HPDE6-E6E7 (cell line): ENCODE measurements at regions not wholly inside any gene's neighbourhood (a gene's known extent, or its start where the extent isn't known, plus 50 kb on each side); places are given as distances from the start of the nearest gene placed in this dataset.
"Not testable (repeated sequence)": the region's sequence is repeated elsewhere in the genome, so short reads cannot be mapped to it uniquely, and the experiment has no call there.

Experiments used
- DNase-seq: peaks from one replicate; pipeline ENCODE4 v3.0.0; 2011; ENCODE audit warnings: missing footprints; ENCODE audit errors: extremely low spot score

DNA sequence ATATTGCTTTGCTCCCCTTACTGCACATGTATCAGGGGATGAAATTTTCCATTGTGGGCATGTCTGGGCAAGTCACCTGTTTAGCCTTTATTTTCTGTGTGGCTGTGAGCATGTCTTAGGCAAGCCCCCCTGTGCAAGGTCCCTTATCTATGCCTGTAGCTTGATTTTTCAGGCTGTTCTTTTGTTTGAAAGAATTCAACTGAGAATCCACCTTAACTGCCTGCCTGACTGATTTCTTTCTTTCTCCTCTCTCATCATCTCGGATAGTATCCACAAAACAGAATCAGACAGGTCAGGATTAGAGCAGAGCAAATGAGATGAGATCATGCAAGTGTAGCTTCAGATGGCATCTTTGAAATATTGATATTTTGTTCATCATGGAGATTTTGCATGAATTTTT, 1147.5 kb upstream of the ACVR2A start:
- no peak for DNase-seq

DNA sequence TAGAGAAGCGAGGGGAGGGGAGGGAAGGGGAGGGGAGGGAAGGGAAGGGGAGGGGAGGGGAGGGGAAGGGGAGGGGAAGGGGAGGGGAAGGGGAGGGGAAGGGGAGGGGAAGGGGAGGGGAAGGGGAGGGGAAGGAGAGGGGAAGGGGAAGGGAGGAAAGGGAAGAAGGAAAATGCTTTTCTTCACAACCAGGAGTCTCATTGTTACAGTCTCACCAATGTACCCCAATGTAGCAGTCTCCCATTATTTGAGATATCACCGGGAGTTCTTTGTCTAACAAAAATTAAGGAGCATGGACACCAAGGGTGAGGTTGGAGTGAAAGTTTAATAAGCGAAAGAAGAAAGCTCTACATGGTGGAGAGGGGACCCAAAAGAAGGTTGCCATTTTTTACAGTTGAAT, 1148.0 kb upstream of the ACVR2A start:
- DNase-seq, result not testable (repeated sequence)

DNA sequence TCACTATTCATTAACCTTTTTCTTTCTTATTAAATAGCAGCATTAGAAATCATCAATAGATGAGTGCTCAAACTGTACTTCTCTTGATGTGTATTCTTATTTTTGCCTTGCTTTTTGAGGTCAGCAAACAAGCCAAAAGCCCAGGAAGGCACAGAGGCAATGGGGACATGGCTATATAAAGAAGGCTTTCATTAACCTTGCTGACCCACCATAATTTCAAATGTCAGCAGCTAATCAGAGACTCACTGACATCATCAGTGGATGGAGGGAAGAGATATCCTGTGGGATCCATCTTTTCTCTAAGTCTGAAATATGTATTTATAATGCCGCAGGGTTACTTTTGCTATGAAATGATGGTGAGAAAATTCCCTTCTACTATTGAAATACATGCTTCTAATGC, 1162.8 kb upstream of the ACVR2A start:
- DNase-seq, result no peak

DNA sequence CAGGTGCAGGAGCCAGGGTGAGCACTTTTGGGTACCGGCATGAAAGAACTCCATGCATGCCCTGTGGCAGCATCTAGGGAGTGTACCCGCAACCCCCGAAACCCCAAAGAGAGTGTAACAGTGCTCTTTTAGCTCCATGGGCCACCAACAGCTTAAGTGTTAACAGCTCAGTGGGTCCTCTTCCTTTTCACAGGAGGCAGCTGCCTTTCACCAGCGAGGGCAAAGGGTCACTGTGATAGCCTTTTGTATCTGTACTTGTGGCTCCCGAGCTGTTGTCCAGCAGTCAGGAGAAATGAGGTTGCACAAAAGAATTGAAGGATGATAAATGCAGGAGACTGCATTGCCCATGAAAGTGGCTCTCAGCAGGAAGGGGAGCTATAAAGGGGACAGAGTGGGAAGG, 1166.3 kb upstream of the ACVR2A start:
- DNase-seq, result no peak

DNA sequence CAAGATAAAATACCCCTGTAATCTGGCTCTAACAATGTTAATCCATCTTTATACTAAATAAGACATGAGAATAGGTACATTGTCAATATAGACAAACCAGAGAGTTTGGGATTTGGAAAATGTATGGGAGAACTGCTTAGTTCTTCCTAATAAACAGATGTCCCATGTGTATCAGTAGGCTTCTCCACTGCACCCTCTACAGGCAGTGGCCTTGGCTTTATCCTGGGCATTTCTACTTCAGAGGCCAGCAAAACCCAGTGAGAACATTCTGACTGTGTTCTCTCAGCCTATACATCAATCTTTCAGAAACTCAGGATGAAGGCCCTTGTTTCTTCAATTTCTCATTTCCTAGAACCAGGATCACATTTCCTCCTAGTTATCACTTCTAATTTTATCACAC, 1167.5 kb upstream of the ACVR2A start:
- DNase-seq, result no peak

DNA sequence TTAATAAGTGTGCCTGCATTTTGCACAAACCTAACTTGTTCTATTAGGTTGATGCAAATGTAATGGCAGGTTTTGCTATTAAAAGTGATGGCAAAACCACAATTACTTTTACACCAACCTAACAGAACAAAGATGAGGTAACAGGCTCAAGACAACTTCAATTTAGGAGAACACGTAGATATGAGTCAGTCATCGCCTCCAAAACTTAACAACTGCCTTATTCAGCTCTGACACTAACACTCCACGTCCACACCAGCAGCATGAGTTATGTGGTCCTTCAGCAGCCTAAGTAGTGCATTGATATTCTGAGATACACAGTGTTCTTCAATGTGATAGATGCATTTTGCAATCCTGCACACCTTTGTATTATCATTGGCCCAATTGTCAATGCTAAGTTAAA, 1175.1 kb upstream of the ACVR2A start:
- no peak for DNase-seq

DNA sequence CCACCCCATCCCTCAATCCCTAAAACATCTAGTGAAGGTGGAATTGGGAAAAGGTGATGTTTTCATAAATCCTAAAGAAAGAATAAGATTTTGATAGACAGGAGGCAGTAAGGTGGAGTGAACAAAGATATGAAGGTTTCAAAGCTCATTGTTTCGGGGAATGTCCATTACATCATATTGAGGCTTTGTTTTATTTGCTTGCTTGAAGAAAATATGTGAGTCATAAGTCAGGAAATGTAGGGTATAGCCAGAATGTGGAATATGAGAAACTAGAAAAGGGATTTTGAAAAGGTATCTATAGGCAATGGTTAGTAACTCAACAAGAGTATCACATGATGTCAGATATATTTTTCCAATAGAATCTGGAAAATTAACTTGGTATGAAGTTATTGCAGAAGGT, 1178.5 kb upstream of the ACVR2A start:
- peak; percentile 7 for DNase-seq

DNA sequence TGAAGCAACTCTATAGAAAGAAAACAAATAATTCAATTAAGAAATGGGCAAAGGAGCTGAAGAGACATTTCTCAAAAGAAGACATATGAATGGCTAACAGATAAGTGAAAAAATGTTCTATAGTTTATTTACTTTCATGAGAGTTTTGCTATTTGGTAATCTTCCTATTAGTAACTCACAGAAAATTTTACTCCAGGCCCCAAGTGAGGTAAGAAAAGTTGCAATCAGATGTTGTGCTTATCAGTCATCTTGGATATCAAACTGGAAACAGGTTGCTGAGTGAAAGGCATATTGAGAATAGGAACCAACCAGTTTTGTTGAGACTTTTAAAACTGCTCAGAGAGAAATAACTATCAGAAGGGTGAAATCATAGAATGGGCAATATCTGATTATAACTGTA, 1179.0 kb upstream of the ACVR2A start:
- no peak for DNase-seq

DNA sequence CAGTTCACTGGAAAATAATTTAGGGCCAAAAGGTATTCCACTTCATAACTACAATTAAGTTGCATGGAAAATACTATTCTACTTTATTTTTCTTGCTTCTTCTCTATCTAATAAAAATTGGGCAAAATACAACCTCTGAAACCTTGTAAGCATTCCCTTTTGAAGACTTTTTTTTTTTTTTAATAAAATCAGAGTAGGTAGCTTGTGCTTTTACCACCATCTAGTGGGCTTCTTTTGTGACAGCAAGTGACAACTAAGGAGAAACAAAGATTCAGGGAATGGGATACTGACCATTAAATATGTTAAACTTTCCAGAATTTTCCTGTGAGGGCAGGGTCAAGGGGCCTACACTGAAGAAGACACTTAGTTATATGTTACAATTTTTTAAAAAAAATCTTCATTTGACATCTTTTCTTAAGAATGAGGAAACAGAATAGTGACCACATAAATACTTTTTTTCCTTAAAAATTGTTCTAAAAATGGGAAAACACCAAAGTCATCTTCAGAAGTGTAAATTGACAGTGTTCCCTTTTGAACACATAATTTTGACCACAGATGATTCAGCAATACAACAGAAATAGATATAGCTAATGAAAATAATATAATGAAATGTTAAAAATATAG, 1183.2 kb upstream of the ACVR2A start:
- DNase-seq, result peak; percentile 1

DNA sequence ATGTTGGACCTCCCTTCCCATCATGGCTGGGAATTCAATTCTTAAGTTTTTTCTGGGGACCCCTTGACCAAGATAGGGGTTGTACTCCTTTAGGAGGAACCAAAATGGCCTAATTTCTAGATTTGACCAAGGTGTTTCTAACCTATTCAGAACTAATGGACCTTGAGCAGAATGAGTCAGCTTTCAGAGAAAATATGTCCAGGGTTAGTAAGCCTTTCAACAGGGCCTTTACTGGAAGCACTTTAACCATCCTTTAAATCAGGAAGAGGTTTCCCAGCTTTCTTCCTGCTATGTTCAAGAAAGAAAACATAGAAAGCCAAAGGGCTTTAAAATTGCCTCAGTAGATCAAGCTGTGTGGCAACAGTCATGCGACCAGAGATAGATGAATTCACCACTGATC, 1184.9 kb upstream of the ACVR2A start:
- DNase-seq, result no peak

DNA sequence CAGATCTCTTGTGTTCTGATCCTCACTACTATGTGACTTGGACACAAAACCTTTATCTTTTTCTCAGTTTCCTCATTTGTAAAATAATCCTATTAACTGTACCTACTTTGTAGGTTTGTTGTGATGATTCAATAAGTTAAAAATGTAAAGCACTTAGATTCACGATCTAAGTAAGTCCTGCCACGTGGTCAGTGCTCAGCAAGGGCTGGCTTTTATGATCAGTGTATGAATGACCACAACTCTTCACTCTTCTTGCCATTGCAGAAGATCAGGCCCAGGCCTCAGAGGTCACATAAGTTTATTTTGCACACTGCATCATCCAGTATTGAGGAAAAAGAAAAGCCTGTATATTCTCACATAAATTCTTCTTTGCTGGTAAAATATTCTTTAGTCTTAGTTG, 1192.5 kb upstream of the ACVR2A start:
- DNase-seq, result no peak

DNA sequence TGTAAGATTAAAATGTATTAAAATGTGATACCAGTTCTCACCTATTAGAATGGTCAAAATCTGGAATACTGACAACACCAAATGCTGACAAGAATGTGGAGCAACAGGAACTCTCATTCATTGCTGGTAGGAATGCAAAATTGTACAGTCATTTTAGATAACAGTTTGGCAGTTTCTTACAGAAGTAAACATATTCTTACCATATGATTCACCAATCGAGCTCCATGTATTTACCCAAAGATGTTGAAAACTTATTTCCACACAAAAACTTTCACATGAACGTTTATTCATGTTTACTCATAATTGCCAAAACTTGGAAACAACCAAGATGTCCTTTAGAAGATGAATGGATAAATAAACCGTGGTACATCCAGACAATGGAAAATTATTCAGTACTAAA, 1193.5 kb upstream of the ACVR2A start:
- DNase-seq, result no peak

DNA sequence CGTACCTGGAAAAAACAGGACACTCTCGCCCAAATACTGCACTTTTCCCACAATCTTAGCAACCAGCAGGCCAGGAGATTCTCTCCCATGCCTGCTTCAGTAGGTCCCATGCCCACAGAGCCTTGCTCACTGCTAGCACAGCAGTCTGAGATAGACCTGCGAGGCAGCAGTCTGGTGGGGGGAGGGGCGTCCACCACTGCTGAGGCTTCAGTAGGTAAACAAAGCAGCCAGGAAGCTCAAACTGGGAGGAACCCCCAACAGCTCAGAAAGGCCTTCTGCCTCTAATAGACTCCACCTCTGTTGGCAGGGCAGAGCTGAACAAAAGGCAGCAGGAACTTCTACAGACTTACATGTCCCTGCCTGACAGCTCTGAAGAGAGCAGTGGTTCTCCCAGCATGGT, 1202.8 kb upstream of the ACVR2A start:
- no peak for DNase-seq

DNA sequence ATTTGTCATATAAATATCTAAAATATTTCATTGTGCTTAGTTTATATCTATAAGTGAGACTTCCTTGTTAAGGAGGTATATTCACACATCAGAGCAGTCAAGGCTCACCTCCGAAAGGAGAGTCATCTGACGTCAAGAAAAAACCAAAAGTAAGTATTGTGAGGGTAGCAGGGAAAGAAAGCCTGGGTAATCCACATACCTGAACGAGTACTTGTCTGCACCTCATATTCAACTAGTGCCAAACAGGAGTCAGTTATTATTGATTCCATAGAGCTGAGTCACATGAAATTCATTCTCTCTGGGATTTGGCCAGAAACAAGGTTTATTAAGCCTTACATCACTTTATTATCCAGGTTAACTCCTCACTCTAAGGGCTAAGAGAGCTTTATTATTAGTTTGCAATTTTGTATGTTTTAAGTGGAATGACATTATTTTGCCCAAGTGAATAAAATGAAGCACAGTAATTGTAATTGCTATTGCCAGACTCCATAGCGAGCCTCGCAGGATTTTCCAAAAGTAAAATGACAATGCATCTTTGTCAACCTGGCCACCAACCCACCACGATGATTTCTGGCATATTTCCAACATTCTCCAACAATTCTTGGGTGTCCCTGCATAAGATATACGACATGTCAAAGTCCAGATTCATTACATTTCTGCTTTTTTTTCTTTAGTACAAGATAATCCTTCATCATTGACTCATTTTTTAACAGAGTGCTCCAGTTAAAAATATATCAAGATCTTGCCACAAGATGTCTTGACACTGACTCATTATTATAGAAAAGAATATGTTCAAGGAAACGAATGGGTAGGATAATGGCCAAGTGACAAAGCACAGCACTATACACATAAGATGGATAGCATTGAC, 1210.4 kb upstream of the ACVR2A start:
- DNase-seq, result peak; percentile 80

DNA sequence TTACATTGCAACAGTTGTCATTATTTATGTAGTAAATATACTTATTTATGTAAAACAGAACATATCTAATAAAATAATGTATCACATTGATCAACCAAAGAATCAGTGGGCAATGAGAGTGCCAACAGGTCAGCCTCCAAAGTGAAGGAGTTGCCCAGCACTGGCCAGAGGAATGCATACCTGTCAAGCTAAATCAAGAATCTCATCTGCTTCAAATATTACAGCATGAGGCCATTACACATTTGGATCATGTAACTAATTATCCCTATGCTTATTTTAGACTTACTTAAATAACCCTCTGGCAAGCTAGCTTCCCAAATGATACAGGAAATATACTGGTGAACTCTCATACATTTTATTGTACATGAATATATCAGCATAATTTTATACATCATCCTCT, 1211.7 kb upstream of the ACVR2A start:
- no peak for DNase-seq

DNA sequence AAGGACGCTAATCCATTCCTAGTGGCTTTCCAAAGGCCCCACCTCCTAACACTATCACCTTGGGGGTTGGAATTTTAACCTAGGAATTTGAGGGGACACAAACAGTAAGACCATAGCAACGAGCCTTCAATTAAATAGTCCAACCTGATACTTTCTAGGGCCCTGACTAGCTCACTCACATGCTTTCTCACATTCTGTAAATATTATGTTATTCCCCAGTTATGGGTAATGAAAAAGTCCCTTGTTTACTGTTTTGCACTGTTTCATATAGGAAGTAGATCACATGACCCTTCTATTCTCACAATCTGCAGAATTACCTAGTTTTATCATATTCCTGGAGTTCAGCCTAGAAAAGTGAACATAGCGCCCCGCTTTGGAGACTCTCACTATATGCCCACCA, 1212.1 kb upstream of the ACVR2A start:
- DNase-seq, result no peak

DNA sequence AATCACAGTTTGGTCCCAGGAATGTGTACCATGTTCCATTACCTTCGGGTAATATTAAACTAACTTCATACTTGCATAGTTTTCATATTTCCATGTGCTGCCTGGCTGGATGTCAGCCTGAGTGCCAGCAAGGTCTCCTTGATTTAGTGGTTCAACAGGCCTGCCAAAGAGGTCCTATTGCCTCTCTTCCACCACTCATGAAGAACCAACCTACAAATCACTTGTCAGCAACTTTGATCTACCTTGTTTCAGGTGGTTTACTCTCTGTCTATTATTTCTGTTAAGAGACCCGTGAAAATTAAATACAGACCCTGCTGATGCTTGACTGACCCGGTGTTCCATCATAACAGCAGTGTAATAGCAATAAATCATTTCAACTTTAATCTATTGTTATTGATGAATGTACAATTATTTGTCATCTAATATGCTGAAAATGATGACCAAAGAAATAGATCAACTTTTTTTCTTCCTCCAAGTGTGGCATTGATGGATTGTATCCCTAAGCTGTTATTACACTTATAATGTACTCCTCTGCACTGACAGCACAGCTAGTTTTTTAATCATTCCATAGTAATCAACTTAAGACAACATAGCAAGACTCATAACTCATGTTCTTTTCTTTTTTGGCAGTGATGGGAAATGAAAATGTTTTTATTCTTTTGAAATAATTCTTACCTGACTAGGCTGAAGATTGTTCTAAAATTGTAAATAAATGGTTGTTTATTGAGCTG, 1220.2 kb upstream of the ACVR2A start:
- no peak for DNase-seq

DNA sequence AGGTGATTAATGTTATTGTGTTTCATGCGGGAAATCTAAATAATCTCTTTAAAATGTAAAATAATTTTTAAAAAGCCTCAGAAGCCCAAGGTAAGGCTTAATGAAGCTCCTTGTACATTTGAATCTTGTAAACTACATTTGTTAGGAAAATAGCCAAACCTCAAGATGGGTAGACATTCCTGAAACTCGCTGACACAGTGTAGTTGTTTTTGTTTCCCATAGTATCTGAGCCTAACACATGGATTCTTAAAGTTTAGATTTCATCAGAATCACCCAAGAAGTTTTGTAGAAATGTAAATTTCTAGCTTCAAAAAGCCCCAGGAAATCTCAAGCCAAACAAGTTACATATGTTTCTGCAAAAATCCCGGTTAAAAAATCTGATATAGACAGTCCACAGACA, 1221.1 kb upstream of the ACVR2A start:
- no peak for DNase-seq

DNA sequence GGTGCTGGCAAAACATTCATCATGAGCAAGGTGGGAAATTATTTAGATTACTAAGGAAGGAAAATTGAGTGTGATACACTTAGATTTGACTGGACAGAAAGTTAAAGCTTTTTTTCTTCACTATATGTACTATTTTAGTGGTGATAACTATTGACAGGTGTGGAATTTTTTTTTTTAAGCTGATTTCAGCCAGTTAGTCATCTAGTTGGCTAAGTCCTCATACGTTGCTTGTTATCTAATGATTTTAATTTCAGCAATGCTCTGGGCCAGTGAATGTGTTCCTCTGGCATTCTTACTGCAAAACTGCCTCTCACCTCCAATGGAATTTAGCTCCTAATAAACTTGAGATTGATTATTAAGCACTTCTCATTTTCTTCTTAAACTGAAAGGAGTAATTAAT, 1223.2 kb upstream of the ACVR2A start:
- DNase-seq, result no peak

DNA sequence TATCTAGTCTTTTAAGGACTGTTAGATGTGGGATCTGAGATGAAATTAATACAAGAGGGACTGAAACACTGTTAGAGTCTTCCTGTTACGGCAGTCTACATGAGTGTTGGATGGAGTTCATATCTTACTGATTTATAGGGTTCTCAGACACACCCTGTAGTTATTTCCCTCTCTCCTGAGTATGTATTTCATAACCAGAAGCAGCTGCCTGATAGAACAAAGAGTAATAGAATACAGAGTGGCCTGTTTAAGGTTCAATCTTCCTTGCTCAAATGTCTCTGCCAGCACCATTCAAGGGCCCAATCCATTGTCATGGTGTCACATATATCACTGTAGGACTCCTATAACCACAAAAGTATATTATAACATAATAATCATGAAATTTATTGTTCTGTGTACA, 1229.1 kb upstream of the ACVR2A start:
- DNase-seq, result no peak

DNA sequence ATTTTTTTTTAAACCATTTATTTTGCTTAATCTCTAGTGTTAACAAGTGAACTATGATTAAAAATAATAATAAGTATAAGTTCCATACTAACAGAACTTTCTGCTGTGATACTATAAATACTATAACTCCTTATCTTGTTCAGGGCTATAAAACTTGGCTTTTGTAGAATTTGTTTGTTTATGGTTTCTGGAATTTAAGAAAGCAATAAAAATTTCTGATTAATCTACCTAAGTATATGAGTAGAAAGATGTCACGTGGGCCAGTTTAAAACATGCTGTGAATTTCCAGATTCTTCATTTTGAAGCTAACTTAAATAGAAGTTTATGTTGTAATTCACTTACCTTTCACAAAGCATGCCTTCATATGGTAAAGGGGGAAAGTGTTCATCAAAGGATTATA, 1236.3 kb upstream of the ACVR2A start:
- DNase-seq, result no peak

DNA sequence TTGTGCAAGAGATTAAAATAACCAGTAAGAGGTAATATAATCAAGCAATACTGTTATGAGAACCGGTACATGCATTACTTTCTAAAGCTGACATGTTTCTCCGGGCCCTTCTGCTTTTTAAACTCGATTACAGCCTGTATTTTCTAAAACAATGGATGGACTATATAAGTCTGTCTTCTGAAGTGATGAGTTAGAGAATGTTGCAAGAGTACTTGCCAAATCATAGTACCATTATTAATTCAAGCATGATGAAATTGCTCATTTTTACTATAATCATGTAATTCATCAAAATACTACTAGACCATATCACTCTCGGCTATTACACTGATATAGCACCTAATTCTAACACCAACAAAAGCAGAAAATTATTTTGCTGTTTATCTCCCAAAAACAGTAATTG, 1240.3 kb upstream of the ACVR2A start:
- DNase-seq, result no peak

DNA sequence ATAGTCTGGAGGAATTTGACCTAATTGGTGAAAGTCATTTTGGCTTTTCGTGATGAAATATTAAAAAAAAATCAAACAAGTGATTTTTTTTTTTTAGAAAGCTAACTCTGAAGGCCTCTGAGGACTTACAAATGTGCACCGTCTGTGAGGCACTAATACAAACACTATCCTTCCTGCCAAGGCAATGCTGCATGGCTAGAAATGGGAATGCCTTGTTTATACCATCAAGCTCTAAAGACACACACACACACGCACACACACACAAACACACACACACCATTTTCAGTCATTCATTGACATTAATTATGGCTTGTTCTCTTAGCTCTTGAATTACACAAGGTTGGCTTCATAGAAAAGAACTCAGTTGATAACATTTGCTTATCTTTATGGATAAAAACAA, 1242.0 kb upstream of the ACVR2A start:
- no peak for DNase-seq
